ENCODE measurements at regions not wholly inside any gene's neighbourhood (a gene's known extent, or its start where the extent isn't known, plus 50 kb on each side); places are given as distances from the start of the nearest gene placed in this dataset.

GRCh38 chr7:69428089-69428488 is 170.2 kb upstream of the AUTS2 start:
- TF ChIP-seq, protein P1, sequence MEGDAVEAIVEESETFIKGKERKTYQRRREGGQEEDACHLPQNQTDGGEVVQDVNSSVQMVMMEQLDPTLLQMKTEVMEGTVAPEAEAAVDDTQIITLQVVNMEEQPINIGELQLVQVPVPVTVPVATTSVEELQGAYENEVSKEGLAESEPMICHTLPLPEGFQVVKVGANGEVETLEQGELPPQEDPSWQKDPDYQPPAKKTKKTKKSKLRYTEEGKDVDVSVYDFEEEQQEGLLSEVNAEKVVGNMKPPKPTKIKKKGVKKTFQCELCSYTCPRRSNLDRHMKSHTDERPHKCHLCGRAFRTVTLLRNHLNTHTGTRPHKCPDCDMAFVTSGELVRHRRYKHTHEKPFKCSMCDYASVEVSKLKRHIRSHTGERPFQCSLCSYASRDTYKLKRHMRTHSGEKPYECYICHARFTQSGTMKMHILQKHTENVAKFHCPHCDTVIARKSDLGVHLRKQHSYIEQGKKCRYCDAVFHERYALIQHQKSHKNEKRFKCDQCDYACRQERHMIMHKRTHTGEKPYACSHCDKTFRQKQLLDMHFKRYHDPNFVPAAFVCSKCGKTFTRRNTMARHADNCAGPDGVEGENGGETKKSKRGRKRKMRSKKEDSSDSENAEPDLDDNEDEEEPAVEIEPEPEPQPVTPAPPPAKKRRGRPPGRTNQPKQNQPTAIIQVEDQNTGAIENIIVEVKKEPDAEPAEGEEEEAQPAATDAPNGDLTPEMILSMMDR (IDR thresholded peaks at IDR 0.05; ENCODE audit: low read length), result no peak
- TF ChIP-seq EZH2phosphoT487 (IDR thresholded peaks at IDR 0.05; ENCODE audit: low read length) (no peak), EZH2 (optimal IDR thresholded peaks at IDR 0.05; ENCODE audit: low read depth, low read length) (no peak)
